Gastroesophageal sphincter (tissue), 3 donors: ENCODE measurements at regions not wholly inside any gene's neighbourhood (a gene's known extent, or its start where the extent isn't known, plus 50 kb on each side); places are given as distances from the start of the nearest gene placed in this dataset.

Experiments used
- EP300 ChIP-seq: sonication (generic); formaldehyde crosslinking; IDR thresholded peaks from one replicate; pipeline ENCODE4 v1.6.1; 2017; ENCODE audit warnings: antibody characterized with exemption, mild to moderate bottlenecking
- POLR2A ChIP-seq, 2 donors: fragments of 450-650 bp; IDR thresholded peaks; one replicate each; pipeline ENCODE4 v1.6.1; 2017; ENCODE audit warnings: antibody characterized with exemption in 2 of 2, mild to moderate bottlenecking in 2 of 2, moderate library complexity in 1 of 2
- POLR2AphosphoS5 ChIP-seq: sonication (generic); formaldehyde crosslinking; IDR thresholded peaks from one replicate; pipeline ENCODE4 v1.6.1; 2017; ENCODE audit warnings: antibody characterized with exemption
- TF ChIP-seq, protein P1 (sequence below), 4 experiments: fragments of 200-600 bp in 2 of 4; fragments of 450-650 bp in 2 of 4; sonication (generic) in 1 of 4; IDR thresholded peaks; one replicate each; pipeline ENCODE4 v1.5.1; 2017 to 2019; ENCODE audit warnings: antibody characterized with exemption in 4 of 4, mild to moderate bottlenecking in 2 of 4, moderate library complexity in 2 of 4

DNA sequence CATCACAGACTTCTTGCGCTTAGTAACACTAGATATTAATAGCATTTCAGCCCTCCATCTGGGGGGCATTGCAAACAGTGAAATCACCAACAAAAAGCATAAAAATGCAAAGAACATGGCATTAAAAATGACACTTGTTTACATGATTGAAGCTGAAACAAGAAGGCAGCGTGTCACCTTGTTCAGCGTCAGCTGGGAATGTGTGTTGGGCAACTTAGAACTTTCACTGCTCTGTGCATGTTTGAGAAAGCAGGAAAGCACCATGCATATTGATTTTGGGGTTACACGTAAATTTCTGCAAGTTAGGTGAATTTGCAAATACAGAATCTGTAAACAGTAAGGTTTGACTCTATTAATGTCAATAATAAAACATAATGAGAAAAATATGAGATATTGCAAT lies 162.9 kb downstream of the SOX4 start:
- TF ChIP-seq POLR2AphosphoS5 = no peak
- TF ChIP-seq, protein P1, sequence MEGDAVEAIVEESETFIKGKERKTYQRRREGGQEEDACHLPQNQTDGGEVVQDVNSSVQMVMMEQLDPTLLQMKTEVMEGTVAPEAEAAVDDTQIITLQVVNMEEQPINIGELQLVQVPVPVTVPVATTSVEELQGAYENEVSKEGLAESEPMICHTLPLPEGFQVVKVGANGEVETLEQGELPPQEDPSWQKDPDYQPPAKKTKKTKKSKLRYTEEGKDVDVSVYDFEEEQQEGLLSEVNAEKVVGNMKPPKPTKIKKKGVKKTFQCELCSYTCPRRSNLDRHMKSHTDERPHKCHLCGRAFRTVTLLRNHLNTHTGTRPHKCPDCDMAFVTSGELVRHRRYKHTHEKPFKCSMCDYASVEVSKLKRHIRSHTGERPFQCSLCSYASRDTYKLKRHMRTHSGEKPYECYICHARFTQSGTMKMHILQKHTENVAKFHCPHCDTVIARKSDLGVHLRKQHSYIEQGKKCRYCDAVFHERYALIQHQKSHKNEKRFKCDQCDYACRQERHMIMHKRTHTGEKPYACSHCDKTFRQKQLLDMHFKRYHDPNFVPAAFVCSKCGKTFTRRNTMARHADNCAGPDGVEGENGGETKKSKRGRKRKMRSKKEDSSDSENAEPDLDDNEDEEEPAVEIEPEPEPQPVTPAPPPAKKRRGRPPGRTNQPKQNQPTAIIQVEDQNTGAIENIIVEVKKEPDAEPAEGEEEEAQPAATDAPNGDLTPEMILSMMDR (IDR thresholded peaks at IDR 0.05) = no peak
- no peak for TF ChIP-seq POLR2A (IDR thresholded peaks at IDR 0.05)
- no peak for TF ChIP-seq EP300
